NOMO-1 (cell line): ENCODE measurements at regions not wholly inside any gene's neighbourhood (a gene's known extent, or its start where the extent isn't known, plus 50 kb on each side); places are given as distances from the start of the nearest gene placed in this dataset.

Experiments used
- DNase-seq, 2 experiments: peaks; one replicate each; lab custom pipeline; 2025; ENCODE audit not compliant: unreplicated experiment in 2 of 2; lab: John Stamatoyannopoulos, UW

DNA sequence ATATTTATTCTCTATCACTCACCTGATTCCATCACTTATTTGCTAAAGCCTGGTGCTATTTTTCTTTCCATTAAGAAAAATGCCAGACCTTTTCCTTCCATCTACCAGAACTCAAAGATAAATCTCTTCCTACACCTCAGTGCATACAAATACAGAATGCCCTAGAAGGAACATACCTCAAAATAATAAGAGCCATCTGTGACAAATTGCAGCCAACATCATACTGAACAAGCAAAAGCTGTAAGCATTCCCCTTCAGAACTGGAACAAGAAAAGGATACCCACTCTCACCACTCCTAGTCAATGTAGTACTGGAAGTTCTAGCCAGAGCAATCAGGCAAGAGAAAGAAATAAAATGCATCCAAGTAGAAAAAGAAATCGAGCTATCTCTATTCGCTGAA, 315.9 kb upstream of the UBE2E3 start:
- DNase-seq, result no peak

DNA sequence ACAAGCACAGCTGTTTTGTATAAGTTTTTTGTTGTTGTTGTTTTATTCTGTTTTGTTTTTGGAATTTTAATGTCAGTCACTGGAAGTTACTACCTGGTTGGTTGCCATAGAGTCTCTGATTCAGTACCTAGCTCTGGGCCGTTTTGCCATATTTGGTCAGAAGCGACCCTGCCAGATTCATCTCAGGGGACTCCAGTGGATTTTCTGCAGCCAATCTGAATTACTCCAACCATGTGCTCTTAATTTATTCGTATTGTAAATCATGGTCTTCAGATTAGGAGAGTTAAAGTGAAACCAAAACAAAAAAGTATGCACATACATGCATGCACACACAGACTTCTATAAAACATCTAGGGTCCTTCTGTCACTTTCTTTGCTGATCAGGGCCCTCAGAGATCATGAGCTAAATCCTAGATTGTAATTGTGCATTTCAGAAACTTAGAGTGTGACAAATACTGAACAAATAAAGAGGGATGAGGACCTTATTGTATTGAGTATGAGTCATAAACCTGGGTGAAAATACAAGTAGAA, 317.4 kb upstream of the UBE2E3 start:
- DNase-seq, result no peak

DNA sequence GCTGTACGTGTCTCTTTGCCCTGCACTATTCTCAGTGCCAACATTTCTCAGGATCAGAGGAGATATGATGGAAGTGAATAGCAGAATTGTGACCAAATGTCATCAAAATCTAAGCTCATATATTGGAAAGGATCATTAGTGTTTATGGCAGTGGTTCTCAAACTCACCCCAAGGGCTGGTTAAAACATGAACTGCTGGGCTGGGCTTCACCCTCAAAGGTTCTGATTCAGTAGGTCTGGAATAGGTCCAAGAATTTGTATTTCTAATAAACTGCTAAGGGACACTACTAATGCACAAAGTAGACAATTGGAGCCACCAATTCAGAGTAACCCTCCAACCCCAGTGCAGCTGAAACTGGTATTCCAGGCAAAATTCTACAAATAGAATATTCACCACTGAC, 317.9 kb upstream of the UBE2E3 start:
- DNase-seq, result no peak

DNA sequence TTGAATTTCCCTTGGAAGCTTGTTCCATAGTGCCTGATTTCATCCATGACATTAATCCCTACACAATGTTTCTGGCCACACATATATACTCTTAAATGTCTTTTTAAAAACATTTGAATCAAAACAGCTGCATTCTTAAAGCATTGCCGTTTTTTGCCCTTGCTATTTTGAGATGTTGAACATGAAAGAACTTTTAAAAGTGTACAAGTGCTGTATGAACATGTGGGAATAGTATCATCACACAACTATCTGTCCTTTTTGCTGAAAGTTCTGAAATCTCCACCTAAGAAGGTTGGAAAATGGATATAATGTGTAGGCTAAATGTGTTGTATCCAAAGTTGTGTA, 318.7 kb upstream of the UBE2E3 start:
- no peak for DNase-seq

DNA sequence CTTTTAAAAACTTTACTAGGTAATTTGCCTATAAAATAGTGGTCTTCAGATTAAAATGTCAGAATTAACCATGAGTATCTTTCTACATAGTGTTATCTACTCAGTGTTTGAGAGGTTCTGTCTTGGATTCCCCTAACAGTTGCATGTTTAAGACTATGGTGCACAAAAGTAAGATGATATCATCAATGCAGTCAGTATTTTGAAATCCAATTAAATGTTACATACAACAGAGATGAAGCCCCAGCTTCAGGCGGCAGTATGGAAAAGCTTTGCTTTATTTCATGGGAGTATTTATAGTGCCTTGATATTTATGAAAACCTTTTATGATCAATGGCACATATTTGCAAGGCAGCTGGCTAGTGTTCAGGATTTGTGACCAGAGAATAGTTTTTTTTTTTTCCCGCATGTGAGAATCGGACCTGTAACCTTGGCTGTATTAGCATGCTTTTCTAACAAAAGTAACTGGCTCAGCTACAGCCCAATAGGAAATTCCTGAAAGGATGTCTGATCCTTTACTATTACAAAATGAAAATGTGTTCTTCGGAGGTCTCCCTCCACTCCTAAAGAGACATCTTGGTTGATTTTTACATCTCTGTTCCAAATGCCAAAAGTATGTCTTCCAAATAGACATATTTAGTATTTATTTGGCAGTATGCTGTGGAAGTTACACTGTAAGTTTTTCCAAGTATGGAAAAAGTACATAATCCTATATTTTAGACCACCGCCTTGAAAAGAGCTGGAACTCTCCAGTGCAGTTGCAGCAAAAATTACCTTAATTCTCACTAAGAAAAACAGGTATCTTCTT, 319.3 kb upstream of the UBE2E3 start:
- no peak for DNase-seq

DNA sequence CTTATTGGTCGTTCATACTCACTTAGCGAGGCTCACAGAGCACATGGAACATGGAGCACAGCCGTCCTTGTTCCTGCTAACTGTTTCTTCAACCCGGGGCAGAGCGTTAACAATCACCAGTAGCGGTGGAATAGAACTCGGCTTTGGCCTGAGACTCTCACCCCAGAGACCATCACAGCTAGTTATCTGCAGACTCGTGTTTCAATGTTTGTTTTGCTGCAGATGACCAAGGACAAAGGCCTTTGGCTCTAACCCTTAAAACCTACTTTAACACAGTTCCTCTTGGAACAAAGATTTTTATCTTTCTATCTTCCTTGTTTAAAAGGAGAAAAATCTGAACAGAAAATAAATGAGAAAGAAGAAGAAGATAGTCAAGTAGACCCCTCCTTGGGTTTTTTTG, 320.2 kb upstream of the UBE2E3 start:
- DNase-seq, result no peak

DNA sequence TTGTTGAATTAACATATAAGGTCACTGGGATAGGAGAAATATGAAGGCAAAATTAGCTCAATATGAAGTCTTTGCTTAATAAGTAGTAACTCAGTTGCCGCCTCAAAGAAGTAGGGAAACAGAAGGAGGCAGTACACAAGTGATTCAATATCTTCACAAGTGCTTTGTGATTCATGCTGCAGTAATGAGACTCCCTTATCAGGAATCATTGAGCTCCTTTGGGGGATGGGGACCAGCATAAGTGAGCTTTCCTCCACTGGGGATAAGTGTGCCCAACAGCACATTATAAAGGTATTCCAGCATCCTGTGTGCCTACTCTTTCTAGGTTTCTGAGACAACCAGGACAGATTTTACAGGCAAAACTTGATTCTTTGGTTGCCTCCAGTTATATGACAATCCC, 323.4 kb upstream of the UBE2E3 start:
- DNase-seq, result no peak

DNA sequence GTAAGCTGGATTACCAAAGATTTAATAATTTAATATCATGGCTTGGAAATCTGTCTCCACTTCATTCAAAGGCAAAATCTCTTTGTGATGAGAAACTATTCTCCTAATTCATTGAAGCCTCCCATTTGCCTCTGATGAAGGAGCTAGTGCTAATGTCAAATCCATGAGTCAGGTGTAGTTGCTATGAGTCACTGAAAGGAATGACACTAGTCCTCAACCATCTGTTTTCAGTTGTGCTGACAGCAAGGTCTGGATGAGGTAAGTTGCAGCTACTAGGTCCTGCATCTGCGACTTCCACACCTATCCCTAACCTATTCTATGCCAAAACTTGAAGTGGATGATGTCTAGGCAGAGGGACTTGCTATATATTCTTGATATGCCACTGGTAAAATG, 324.0 kb upstream of the UBE2E3 start:
- DNase-seq, result no peak

DNA sequence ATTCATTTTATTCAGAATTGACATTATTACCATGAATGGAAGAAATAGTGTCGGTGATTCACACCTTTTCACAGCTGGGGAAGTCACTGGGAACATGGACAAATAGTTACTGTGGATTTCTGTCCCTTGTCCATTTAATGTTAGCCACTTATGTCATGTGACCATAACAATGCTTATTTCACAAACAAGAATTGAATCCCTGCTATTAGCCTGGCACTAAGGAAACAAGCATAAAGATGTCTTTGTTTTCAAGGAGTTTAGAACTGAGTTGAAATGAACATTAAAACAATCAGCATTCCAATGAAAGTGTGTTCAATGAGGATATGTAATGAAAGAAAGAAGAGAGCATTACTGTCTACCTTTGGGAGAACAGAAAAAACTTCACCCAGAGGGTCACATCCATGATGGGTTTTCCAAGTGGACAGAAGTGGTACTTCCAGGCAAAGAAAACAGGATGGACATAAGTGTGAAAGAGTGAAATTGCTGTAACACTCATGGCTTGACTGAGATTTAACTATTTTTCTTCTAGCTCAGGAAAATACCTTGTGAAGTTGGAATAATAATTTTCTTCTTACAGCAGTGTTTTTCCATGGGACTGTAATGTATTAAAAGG, 324.5 kb upstream of the UBE2E3 start:
- no peak for DNase-seq

DNA sequence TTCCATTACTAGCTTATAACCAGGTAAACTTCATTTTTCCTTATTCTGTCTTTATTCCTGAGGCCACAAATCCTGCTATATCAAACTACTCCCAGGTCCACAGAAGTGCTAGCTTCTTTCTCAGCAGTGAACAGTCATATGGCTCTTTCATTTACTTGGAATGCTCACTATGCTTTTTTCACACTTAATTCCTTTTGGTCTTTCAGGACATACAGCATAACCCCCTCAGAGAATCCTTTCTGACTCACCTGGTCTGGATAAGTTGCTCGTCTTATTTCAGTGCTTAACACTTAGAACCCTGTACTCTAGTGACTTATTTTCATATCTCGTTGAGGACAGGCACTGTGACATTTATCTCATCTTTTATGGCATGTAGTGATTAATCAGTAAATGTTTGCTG, 325.0 kb upstream of the UBE2E3 start:
- DNase-seq, result no peak

DNA sequence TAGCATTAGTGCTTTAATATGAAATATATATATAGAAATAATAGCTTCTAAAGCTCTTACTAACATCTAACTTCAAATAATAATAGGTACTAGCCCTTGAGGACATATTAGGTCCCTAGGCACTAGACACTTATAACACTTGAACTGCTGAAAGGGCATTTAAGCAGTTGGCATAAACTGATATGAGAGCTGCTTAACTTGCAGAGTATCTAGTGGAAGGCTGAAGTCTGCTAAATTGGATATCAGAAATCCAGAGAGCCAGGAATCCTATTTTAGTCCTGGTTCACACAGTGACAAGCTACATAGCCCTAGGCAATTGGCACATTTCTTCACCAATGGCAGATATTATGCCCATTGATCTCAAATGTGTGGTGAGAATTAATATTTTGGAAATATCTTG, 326.9 kb upstream of the UBE2E3 start:
- DNase-seq, result no peak

DNA sequence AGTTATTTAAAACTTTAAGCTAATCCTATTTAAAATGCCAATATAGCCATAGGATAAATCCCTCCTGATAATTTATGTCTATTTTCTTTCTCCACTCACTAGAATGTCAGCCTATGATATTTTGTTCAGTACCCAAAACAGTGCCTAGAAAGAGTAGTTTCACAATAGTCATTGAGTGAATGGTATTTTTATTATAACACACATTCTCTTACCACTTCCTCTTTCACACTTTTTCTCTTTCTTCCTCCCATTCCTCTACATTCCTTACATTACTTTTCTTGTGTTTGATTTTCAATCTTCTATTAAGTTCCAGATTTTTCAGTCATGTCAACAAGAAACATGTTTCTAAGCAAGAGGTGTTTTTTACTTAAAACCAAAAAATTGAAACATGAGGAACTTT, 327.6 kb upstream of the UBE2E3 start:
- DNase-seq, result peak; percentile 21 to 72

DNA sequence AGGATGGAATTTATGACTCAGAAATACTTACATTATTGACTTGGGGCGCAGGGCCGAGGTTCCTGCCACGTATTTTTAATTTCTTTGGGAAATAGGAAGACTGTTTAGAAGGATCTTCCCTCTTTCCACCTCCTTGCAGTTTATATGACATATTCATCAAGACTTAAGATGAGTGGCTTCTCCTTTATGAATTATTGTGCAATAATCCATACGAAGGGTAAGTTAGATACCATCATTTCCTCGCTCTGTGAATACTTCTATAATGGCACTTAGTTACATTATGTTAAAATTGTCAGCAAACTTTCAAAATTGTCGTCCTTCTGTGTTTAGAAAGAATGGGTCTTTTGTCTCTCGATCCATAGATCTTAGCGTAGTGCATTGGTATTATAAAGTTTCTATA, 328.8 kb upstream of the UBE2E3 start:
- no peak for DNase-seq

DNA sequence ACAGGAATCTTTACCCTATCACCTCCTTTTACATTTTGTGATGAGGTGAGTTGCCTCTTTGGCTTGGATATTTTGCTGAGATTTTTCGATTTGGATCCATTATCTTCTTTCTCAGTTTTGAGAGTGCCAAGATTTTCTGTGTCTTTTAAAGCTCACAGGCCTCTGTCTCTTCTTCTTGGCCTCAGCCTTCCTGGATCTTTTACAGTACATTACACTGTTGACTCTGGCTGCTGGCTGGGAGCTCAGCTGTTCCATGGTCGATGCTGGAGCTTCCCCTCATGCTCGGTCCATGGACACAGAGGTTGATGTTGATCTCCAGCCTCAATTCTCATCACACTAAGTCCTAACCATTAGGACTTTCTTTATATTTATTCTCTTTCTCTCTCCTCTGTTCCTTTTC, 332.8 kb upstream of the UBE2E3 start:
- DNase-seq, result no peak

DNA sequence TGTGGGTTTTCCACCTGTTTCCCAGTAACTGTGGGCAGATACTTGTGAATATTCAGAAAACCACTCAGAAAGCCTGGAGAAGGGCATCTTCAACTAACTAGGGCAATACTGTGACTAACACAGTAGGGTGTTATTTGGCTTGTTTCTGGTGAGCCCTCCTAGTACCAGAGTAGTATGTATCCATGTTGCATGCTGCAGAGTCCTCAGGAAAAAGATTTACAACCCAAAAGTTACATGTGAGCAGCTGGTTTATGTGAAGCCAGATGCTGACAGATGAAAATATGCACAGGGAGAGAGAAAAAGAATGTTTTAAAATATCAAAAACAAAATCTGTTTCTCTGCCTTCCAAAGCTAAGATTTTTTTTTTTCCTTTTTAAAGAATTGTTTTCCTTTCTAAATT, 333.2 kb upstream of the UBE2E3 start:
- DNase-seq, result no peak

DNA sequence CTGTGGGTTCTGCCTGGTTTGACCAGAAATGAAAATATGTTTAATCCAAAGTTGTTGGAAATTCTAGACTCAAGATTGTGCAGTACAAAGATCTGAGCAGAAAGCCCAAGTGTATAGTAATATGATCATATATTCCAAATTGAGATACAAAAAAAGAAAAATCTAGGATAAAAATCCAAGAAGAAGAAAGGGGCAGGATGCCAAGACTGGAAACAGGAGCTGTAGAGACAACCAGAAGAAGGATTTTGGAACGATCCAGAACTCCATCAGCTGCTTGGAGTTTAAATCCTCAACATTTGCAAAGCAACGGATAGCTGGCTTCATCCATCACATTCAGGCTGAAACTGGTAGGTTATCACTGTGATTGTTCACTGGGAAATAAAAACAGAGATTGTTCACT, 333.6 kb upstream of the UBE2E3 start:
- DNase-seq, result no peak

DNA sequence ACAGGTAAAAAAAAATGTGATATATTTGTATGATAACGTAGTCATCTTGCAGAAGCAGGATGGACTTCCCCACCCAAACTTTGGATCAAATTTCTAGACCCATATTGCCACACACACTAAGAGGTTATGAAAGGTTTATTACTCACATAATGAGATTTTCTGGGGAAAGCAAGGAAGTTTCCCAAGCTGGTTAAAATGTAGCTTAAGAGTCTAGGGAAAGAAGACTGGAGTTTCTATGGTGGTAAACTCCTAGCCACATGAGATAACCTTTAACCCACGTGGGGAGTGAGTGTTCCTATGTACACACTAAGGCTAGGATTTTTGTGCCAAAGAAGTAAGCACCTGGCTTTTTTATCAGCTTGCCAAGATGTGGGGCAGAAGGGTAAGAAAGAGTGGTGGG, 335.7 kb upstream of the UBE2E3 start:
- DNase-seq, result no peak

DNA sequence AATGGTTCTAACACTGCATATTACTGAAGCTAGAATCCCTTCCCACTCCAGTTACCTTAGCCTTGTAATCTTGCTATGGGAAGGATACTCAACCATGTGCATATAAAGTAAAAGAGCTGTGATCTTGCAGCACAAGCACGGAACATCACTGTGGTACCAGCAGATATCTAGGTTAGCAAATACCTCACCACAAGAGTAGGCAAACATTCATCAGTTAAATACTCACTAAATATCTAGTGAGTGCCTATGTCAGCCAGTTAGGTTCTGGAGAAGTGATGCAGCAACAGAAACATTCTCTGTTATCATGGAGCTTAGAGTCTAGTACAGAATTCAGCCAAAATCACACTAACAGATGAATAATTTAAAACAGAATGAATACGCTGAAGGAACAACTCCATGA, 349.6 kb upstream of the UBE2E3 start:
- DNase-seq, result no peak

DNA sequence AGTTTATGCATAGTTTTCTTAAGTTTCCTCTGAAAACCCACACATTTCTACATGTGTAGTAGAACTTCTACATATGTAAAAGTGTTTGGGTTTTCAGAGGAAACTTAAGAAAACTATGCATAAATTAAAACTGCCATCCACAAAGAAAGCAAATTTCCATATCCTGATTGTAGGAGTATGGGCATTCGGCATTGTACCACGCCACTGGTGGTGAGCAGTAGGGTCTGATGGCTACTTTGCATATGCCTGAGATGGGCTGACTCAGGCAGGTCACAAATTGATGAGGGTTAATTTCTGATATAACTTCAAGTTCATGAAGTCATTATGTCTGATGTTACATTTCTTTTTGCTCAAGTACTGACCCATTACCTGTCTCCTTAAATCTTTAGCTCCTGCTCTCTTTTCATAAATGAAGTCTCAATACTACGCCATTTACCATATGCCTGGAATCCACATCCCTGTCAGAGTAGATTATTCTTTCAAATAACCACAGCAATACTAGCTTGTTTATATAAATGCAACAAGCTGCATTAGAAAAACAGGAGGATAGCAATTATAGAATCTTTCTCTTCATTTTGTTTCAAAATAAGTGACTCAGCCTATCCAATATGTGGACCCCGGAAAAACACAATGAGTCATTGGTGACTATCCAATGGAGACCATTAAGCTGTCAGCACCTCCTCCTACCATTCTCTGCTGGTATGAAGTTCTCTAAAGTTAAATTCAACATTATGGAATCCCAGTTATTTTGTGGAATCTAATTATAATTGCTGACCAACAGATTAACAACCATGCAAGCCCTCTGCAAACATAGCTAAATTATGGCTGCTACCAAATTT, 355.2 kb upstream of the UBE2E3 start:
- no peak for DNase-seq

DNA sequence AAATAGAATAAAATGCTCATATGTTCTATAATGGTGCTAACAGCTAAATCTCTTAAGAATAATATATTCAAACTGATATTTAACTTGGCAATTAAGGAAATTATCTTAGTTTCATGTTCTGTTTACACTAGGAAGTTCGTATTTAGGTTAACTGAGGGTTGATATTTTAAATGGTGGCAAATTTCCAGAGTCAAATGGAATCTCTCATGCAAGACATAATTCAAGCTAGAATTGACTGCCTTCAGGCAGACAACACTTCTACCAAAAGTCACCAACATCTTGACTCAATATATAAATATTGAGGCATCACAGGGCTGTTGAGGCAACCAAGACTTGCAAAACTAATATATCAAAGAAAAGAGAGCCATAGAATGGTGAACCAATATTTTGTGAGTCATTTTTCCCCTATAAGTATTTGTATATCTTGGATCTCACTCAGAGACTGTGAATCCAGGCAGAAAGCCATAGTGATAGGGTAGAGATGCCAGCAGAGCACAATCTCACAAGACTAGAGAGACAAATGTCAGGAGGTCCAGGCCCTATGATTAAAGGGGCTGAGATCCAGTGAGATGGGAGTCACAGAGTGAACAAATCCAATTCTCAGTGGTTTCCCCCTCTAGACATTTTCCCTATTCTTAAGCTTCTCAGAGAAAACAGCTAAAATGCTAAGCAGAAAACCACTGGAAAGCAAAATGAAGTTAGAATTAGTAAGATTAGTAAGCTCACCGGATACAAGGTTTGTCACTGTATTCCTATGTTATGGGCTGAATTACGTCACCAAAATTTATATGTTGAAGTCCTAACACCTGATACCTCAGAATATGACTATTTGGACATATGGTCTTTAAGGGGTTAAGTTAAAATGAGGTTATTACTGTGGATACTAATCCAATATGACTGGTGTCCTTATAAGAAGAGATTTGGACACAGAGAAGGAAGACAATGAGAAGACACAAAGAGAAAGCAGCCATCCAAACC, 358.2 kb upstream of the UBE2E3 start:
- DNase-seq, result no peak

DNA sequence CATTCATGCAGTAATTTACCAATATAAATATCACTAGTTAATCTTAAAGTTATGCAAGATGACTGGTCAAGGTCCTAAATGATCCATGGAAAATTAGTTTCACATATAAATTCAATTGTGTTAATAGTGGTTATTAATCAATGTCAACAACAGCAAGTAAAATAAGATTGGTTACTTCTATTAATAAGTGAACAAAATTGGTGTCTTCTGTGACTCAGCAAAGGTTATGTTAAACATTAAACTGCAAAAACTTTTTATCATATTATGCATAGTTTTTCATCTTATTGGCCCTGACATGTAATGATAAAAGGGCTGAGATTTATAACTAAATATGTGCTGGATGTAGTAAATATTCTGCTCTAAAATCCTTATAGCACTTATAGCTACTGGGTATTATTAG, 359.0 kb upstream of the UBE2E3 start:
- DNase-seq, result no peak
